HFFc6 (cell line): ENCODE measurements at regions not wholly inside any gene's neighbourhood (a gene's known extent, or its start where the extent isn't known, plus 50 kb on each side); places are given as distances from the start of the nearest gene placed in this dataset.

Experiments used
- DNase-seq: peaks from one replicate; pipeline ENCODE4 v3.0.0-alpha.2; 2018
- H3K27ac Mint-ChIP-seq: 2 replicates; pipeline ENCODE4 v1.8.0; 2020; ENCODE audit warnings: mild to moderate bottlenecking, mixed read lengths
- H3K27me3 Mint-ChIP-seq: 2 replicates; pipeline ENCODE4 v1.8.0; 2021; ENCODE audit warnings: mild to moderate bottlenecking, moderate library complexity, mixed read lengths; ENCODE audit not compliant: insufficient read depth
- H3K36me3 Mint-ChIP-seq: 2 replicates; pipeline ENCODE4 v1.8.0; 2021; ENCODE audit warnings: low read depth, mixed read lengths
- H3K4me1 Mint-ChIP-seq: 2 replicates; pipeline ENCODE4 v1.8.0; 2020; ENCODE audit warnings: low read depth, mixed read lengths
- H3K4me3 Mint-ChIP-seq: 2 replicates; pipeline ENCODE4 v1.8.0; 2020; ENCODE audit warnings: mild to moderate bottlenecking, moderate library complexity, mixed read lengths
- H3K9me3 Mint-ChIP-seq: 2 replicates; pipeline ENCODE4 v1.8.0; 2020; ENCODE audit warnings: mild to moderate bottlenecking, mixed read lengths
- TF ChIP-seq, protein P1 (sequence below): fragments of 200-600 bp; sonication (generic); IDR thresholded peaks from 2 replicates; pipeline ENCODE4 v1.5.0; 2021; ENCODE audit warnings: antibody characterized with exemption, mild to moderate bottlenecking

DNA sequence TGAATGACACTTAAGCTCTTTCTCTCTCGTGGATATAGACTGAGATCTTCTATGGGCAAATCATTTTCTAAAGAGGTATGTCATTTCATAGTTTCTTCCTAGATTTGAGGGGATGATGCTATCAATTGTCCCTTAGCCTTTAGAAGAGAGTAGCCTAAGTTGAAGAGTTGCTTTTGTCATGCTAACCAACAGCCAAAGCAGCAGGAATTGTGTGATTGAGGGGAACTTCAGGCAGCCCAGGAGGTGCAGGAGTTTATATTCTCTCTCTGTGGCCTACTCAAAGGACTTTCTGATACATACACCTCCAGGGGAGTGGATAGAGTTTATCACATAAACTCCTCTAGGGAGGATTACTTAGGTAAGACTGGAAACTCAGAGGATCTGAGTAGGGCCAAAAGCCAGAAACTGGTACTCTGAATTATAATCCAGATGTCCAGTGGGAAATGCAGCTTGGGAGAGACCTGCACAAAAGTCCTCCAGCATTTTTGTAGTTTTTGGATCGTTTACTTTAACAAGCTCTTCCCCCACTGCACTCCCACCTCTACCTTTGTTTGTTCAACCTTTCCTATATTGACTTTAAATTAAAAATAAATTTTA lies 150.7 kb upstream of the CCDC68 start:
- H3K9me3 Mint-ChIP-seq: peaks cover 3% of the 10 kb centered on the region; the same call in 1 of the 2 replicates
- TF ChIP-seq, protein P1, sequence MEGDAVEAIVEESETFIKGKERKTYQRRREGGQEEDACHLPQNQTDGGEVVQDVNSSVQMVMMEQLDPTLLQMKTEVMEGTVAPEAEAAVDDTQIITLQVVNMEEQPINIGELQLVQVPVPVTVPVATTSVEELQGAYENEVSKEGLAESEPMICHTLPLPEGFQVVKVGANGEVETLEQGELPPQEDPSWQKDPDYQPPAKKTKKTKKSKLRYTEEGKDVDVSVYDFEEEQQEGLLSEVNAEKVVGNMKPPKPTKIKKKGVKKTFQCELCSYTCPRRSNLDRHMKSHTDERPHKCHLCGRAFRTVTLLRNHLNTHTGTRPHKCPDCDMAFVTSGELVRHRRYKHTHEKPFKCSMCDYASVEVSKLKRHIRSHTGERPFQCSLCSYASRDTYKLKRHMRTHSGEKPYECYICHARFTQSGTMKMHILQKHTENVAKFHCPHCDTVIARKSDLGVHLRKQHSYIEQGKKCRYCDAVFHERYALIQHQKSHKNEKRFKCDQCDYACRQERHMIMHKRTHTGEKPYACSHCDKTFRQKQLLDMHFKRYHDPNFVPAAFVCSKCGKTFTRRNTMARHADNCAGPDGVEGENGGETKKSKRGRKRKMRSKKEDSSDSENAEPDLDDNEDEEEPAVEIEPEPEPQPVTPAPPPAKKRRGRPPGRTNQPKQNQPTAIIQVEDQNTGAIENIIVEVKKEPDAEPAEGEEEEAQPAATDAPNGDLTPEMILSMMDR: no peak
- no peak overlapping the region for H3K4me3 Mint-ChIP-seq
- peaks cover 16% of the 10 kb centered on the region for H3K27me3 Mint-ChIP-seq
- no peaks in the 10 kb centered on the region for H3K36me3 Mint-ChIP-seq
- peaks cover 7% of the 10 kb centered on the region for H3K4me1 Mint-ChIP-seq
- no peak overlapping the region for H3K27ac Mint-ChIP-seq
- DNase-seq: no peak

DNA sequence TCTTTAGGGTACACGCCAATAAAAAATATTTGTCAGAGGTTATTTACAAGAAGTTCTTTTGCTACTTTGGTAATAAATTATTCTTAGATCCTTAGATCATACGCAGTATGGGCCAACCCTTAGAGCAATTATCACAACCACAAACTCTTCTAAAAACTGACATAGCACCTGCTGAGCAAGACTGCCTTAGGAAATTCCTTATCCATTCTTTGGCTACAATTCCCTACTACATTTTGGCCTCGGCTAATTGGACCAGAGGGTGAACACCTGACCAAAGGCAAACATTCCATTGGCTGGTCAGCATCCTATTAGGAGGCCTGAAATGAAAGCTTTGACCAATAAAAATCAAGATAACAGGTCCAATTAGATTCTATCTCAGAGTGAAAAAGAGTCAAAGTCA lies 147.6 kb upstream of the CCDC68 start:
- TF ChIP-seq, protein P1: no peak
- Mint-ChIP-seq H3K36me3 (no peaks in the 10 kb centered on the region), H3K4me3 (no peak overlapping the region), H3K27ac (no peak overlapping the region), H3K4me1 (peaks cover 6% of the 10 kb centered on the region), H3K9me3 (no peaks in the 10 kb centered on the region), H3K27me3 (peaks cover 11% of the 10 kb centered on the region)
- no peak for DNase-seq

DNA sequence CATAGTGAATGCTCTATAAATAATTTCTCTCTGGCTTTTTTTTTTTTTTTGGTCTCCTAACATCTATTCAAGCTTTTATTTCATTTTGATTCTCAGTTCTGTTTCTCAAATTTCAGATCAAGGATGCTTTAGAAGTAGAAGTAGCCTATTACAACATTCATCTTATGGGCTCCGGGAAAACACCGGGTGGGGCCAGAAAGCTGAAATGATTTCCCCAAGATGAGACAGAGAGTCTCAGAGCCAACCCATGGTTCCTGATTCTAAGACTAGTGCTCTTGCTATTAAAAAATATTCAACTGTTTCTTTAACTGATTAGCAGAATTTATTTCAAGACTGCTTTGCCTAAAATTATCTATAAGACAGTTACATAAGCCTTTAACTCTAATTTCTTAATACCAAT lies 147.2 kb upstream of the CCDC68 start:
- H3K9me3 Mint-ChIP-seq: no peaks in the 10 kb centered on the region
- H3K36me3 Mint-ChIP-seq: no peaks in the 10 kb centered on the region
- TF ChIP-seq, protein P1: no peak
- H3K27ac Mint-ChIP-seq: no peak overlapping the region
- no peak for DNase-seq
- H3K27me3 Mint-ChIP-seq: peaks cover 10% of the 10 kb centered on the region
- H3K4me3 Mint-ChIP-seq: no peak overlapping the region
- peaks cover 11% of the 10 kb centered on the region for H3K4me1 Mint-ChIP-seq

DNA sequence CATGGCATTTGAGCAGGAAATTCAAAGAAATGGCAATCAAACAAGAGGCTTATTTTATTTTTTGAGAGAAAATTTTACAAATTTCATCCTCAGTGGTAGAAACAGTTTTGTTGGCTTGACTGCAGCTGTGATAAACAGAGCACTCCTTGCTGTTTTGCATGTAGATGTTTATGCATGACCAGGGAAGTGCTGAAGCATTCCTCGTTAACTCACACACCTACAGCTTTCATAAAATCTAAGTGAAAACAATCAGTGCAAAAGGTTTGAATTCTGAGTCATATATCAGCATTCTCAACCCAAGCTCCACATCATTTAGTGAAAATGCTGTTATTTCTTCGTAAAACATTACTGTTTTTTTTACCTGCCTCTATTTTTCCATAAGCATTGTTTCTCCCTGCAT lies 146.6 kb upstream of the CCDC68 start:
- no peak overlapping the region for H3K27ac Mint-ChIP-seq
- TF ChIP-seq, protein P1: no peak
- no peak overlapping the region for H3K4me3 Mint-ChIP-seq
- H3K27me3 Mint-ChIP-seq: peaks cover 10% of the 10 kb centered on the region
- no peaks in the 10 kb centered on the region for H3K9me3 Mint-ChIP-seq
- no peaks in the 10 kb centered on the region for H3K36me3 Mint-ChIP-seq
- H3K4me1 Mint-ChIP-seq: peaks cover 16% of the 10 kb centered on the region
- no peak for DNase-seq

DNA sequence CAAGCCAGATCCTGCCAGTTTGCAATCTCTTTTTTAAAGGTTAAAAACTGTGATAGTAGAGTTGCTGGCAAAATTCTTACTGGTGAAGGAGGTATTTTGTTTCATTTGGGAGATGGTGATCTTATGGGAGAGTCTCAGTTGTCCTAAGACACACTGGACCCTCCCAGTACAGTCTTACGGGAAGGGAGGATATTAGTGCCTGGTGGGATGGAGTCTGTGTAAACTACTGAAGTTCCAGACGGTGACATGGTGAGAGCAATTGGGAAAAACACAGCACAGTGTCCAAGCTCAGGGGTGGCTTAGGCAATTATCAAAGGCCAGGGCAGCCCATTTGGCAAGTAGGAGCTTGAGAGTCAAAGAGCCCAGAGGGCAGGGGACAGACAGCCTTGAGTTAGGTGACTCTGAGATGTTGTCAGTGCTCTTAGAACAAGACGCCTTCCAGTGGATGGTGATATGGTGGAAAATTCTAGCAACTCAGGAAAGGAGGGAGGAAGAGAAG lies 143.7 kb upstream of the CCDC68 start:
- Mint-ChIP-seq H3K9me3 (no peaks in the 10 kb centered on the region), H3K4me1 (peaks cover 24% of the 10 kb centered on the region), H3K36me3 (no peaks in the 10 kb centered on the region), H3K27me3 (no peaks in the 10 kb centered on the region), H3K27ac (no peak overlapping the region), H3K4me3 (no peak overlapping the region)
- DNase-seq: no peak
- TF ChIP-seq, protein P1: no peak
